K562 (cell line): ENCODE measurements at regions not wholly inside any gene's neighbourhood (a gene's known extent, or its start where the extent isn't known, plus 50 kb on each side); places are given as distances from the start of the nearest gene placed in this dataset.

Experiments
- ATAC-seq: fragments of 200-7000 bp; cut with Tn5 transposase; 3 replicates; pipeline ENCODE4 v1.9.1; 2020; ENCODE audit warnings: moderate library complexity
- BruUV-seq: library from RNA; stranded (reverse); fragments of 400-500 nt; replicated peaks from 2 replicates; lab custom pipeline; 2021; lab: Mats Ljungman, UMichigan
- CTCF ChIA-PET: fragments of 300-600 bp; formaldehyde crosslinking; extraction: SDS; loops from one replicate; lab custom pipeline; 2021; ENCODE audit warnings: low intra/inter-chr PET ratio; lab: Yijun Ruan, JAX
- POLR2A ChIA-PET: fragments of 300-600, 350-650 bp; sonication (Branson Sonifier 250); formaldehyde crosslinking; extraction: SDS; loops from one replicate; lab custom pipeline; 2021; ENCODE audit warnings: antibody characterized with exemption, inconsistent platforms; lab: Yijun Ruan, JAX
- DNase-seq, 4 experiments: peaks; one replicate each; pipeline versions ENCODE4 v3.0.0 to v3.0.0-alpha.2; 2011 to 2018; ENCODE audit warnings: low spot score in 3 of 4, mixed read lengths in 3 of 4; ENCODE audit errors: extremely low read depth in 1 of 4
- FAIRE-seq: peaks from 2 replicates; lab custom pipeline; 2011; peaks lifted over from hg19 to GRCh38; lab: Jason Lieb, UNC
- H2AFZ ChIP-seq: 2 replicates; pipeline ENCODE4 v1.6.0; 2011; ENCODE audit warnings: low read depth, low read length, control low read depth, inconsistent platforms
- H3K27ac ChIP-seq: fragments of 200-600 bp; 3 replicates; pipeline ENCODE4 v1.8.0; 2011; ENCODE audit warnings: low read depth, mild to moderate bottlenecking, control low read depth, inconsistent platforms, low read length, moderate library complexity, mixed read lengths; ENCODE audit errors: extremely low read depth
- H3K27me3 ChIP-seq, 2 experiments: fragments of 300-600 bp in 1 of 2; 2 replicates in 1 of 2; 3 replicates in 1 of 2; pipeline versions ENCODE4 v1.6.0 to v1.8.0; 2011; ENCODE audit warnings: inconsistent platforms in 2 of 2, low read length in 2 of 2, mild to moderate bottlenecking in 1 of 2, mixed read lengths in 1 of 2, moderate library complexity in 1 of 2; ENCODE audit not compliant: control insufficient read depth in 2 of 2, insufficient read depth in 2 of 2
- H3K36me3 ChIP-seq: fragments of 300-600 bp; 3 replicates; pipeline ENCODE4 v1.8.0; 2011; ENCODE audit warnings: mild to moderate bottlenecking, low read length, inconsistent platforms; ENCODE audit not compliant: control insufficient read depth, insufficient read depth
- H3K4me1 ChIP-seq, 2 experiments: fragments of 200-600 bp in 1 of 2; replicated peaks in 1 of 2; 2 replicates in 1 of 2; 3 replicates in 1 of 2; pipeline versions ENCODE4 v1.5.1 to v1.8.0; 2011; ENCODE audit warnings: inconsistent platforms in 2 of 2, low read length in 2 of 2, mild to moderate bottlenecking in 1 of 2, mixed read lengths in 1 of 2, moderate library complexity in 1 of 2; ENCODE audit not compliant: control insufficient read depth in 2 of 2, insufficient read depth in 2 of 2
- H3K4me2 ChIP-seq: 2 replicates; pipeline ENCODE4 v1.6.1; 2011; ENCODE audit warnings: low read length, control low read depth, inconsistent platforms, mixed read lengths; ENCODE audit not compliant: insufficient read depth
- H3K4me3 ChIP-seq: fragments of 200-600 bp; sonication (generic), shearing (Covaris generic); 2 replicates; pipeline ENCODE4 v1.5.1; 2016; ENCODE audit warnings: control low read depth, inconsistent platforms
- H3K79me2 ChIP-seq: fragments of 200-600 bp; 3 replicates; pipeline ENCODE4 v1.8.0; 2011; ENCODE audit warnings: low read length, inconsistent platforms; ENCODE audit not compliant: control insufficient read depth, insufficient read depth
- H3K9ac ChIP-seq, 2 experiments: 2 replicates each; pipeline versions ENCODE4 v1.6.0 to v1.6.1; 2011; ENCODE audit warnings: low read depth in 2 of 2, low read length in 2 of 2, control low read depth in 1 of 2, inconsistent platforms in 1 of 2, mild to moderate bottlenecking in 1 of 2, mixed read lengths in 1 of 2; ENCODE audit not compliant: insufficient read depth in 1 of 2
- H3K9me1 ChIP-seq: one replicate; pipeline ENCODE4 v1.6.0; 2011; ENCODE audit warnings: inconsistent platforms, mild to moderate bottlenecking, low read length, moderate library complexity; ENCODE audit not compliant: control insufficient read depth, insufficient read depth
- H3K9me3 ChIP-seq: replicated peaks from 2 replicates; pipeline ENCODE4 v1.5.1; 2011; ENCODE audit warnings: low read depth, low read length, inconsistent platforms; ENCODE audit not compliant: control insufficient read depth, insufficient read depth
- H4K20me1 ChIP-seq: replicated peaks from 2 replicates; pipeline ENCODE4 v1.6.1; 2011; ENCODE audit warnings: low read length, inconsistent platforms, mixed read lengths; ENCODE audit not compliant: control insufficient read depth, insufficient read depth
- DNMT1 ChIP-seq: fragments of 450-650 bp; IDR thresholded peaks from 2 replicates; pipeline ENCODE4 v1.6.1; 2016; ENCODE audit warnings: antibody characterized with exemption, mild to moderate bottlenecking
- HCFC1 ChIP-seq: IDR thresholded peaks from 2 replicates; pipeline ENCODE4 v1.6.1; 2012; ENCODE audit warnings: low read depth, low read length, improper control_type of control experiment
- LCOR ChIP-seq: sonication (generic); formaldehyde crosslinking; IDR thresholded peaks from 2 replicates; pipeline ENCODE4 v1.8.0; 2022; ENCODE audit warnings: mild to moderate bottlenecking, missing genetic modification reagents
- RB1 ChIP-seq: fragments of 450-650 bp; IDR thresholded peaks from 2 replicates; pipeline ENCODE4 v1.6.1; 2017; ENCODE audit warnings: low read depth, mild to moderate bottlenecking
- ZNF318 ChIP-seq, 2 experiments: fragments of 450-650 bp; IDR thresholded peaks; 2 replicates each; pipeline ENCODE4 v1.6.1; 2016; ENCODE audit warnings: mild to moderate bottlenecking in 2 of 2, borderline replicate concordance in 1 of 2, low read depth in 1 of 2, moderate library complexity in 1 of 2
- WGBS: fragments of 100-300 bp; shearing (Covaris generic); methylation state at CpG from one replicate; pipeline ENCODE4 v1.1.6; 2016; ENCODE audit warnings: low coverage, mixed read lengths; ENCODE audit not compliant: insufficient coverage; ENCODE audit errors: missing lambda C conversion rate; 5-methylcytosine and 5-hydroxymethylcytosine counted together
- in situ Hi-C: fragments of 300-500 bp; cut with MboI; formaldehyde crosslinking; loops from 4 replicates; pipeline ENCODE4 v1.15.0; 2018; ENCODE audit warnings: inconsistent platforms, mixed read lengths
- intact Hi-C: fragments of 100-400 bp; cut with micrococcal nuclease; formaldehyde crosslinking; loops from 2 replicates; pipeline ENCODE4 v1.14.2; 2022
- TF ChIP-seq, protein P1 (sequence below): sonication (generic); formaldehyde crosslinking; IDR thresholded peaks from 2 replicates; pipeline ENCODE4 v1.8.0; 2022; ENCODE audit warnings: mild to moderate bottlenecking, missing genetic modification reagents

DNA sequence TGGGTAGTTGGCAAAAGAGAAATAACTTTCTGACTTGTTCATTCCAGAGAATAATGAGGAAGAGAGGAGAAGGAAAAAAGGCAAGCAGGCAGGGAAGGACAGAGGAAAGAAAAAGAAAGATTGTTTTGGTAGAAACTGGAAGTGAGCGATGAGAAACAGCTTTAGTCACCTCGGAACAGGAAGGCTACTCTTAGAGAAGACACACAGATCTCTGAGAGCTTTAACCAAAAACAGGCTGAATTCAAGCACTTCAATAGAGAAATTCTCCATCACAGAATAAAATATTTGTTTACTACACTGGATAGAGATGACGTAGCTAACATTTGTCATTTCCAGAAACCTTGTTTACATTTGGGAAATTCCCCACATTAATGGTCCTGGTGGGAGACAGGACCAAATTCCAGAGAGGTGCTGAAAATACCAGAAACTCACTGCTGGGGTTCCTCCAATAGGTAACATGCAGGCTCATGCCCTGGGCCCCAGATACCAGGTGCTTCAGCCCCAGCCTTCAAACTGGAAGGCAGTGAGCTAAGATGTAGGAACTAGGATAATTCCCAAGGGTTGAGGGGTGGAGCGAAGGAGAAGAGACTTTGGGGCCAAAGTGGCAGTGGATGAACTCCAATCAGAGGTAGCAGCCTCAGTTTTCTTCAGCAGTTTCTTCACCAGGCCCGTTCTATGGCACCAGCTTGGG, 227.7 kb upstream of the GRAMD2B start:
- in situ Hi-C loops, result no loop called here
- DNase-seq, result no peak
- TF ChIP-seq DNMT1 (no peak), HCFC1 (no peak)
- TF ChIP-seq, all 486 proteins: peak for 0
- H2AFZ ChIP-seq, result no peak overlapping the region
- no peak overlapping the region for H3K4me2 ChIP-seq
- H3K9me1 ChIP-seq, result no peaks in the 10 kb centered on the region
- H4K20me1 ChIP-seq, result no peaks in the 10 kb centered on the region
- FAIRE-seq, result no peak
- intact Hi-C loops, result no loop called here
- H3K9ac ChIP-seq, result no peak overlapping the region
- ChIA-PET CTCF (no interaction called here), POLR2A (interaction anchor here (0.6 kb wide), 1 partner anchor 115 kb away, joined by 3 read pairs; no protein-coding TSS in a partner anchor)
- H3K4me1 ChIP-seq, result no peaks in the 10 kb centered on the region
- BruUV-seq, result no TSS peak
- H3K9me3 ChIP-seq, result no peaks in the 10 kb centered on the region
- H3K27ac ChIP-seq, result no peak overlapping the region
- no peaks in the 10 kb centered on the region for H3K27me3 ChIP-seq
- H3K4me3 ChIP-seq, result no peak overlapping the region
- 0% methylated on average over 5 of the region's 5 CpGs for WGBS
- H3K36me3 ChIP-seq, result no peaks in the 10 kb centered on the region
- ATAC-seq, result no peak
- H3K79me2 ChIP-seq, result no peaks in the 10 kb centered on the region

- in situ Hi-C loops (no loop called here), intact Hi-C loops (no loop called here)
- CTCF ChIA-PET, result no interaction called here
- H3K27me3 ChIP-seq, result no peaks in the 10 kb centered on the region
- H3K79me2 ChIP-seq, result no peaks in the 10 kb centered on the region
- WGBS, result 0% methylated on average over 2 of the region's 2 CpGs
- no peaks in the 10 kb centered on the region for H3K4me1 ChIP-seq
- DNase-seq (no peak), ATAC-seq (no peak), FAIRE-seq (no peak)
- no peak overlapping the region for H3K4me3 ChIP-seq
- H3K36me3 ChIP-seq, result no peaks in the 10 kb centered on the region
- no peaks in the 10 kb centered on the region for H3K9me3 ChIP-seq
- no TSS peak for BruUV-seq
- H3K4me2 ChIP-seq, result no peak overlapping the region
- H3K27ac ChIP-seq, result no peak overlapping the region
- no peak overlapping the region for H3K9ac ChIP-seq
- POLR2A ChIA-PET, result no interaction called here
- H4K20me1 ChIP-seq, result no peaks in the 10 kb centered on the region
- no peak overlapping the region for H2AFZ ChIP-seq
- no peaks in the 10 kb centered on the region for H3K9me1 ChIP-seq
- TF ChIP-seq ZNF318 (IDR thresholded peaks at IDR 0.05; ENCODE audit: borderline replicate concordance in 1 of 2, low read depth in 1 of 2) (no peak), LCOR (CRISPR knock-in tag) (no peak), RB1 (no peak)
- TF ChIP-seq, protein P1, sequence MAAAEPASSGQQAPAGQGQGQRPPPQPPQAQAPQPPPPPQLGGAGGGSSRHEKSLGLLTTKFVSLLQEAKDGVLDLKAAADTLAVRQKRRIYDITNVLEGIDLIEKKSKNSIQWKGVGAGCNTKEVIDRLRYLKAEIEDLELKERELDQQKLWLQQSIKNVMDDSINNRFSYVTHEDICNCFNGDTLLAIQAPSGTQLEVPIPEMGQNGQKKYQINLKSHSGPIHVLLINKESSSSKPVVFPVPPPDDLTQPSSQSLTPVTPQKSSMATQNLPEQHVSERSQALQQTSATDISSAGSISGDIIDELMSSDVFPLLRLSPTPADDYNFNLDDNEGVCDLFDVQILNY, result no peak
These were observed 224.7 kb upstream of the GRAMD2B start for GRCh38 chr5:126198531-126198930.
